ENCODE measurements at regions not wholly inside any gene's neighbourhood (a gene's known extent, or its start where the extent isn't known, plus 50 kb on each side); places are given as distances from the start of the nearest gene placed in this dataset.

DNA sequence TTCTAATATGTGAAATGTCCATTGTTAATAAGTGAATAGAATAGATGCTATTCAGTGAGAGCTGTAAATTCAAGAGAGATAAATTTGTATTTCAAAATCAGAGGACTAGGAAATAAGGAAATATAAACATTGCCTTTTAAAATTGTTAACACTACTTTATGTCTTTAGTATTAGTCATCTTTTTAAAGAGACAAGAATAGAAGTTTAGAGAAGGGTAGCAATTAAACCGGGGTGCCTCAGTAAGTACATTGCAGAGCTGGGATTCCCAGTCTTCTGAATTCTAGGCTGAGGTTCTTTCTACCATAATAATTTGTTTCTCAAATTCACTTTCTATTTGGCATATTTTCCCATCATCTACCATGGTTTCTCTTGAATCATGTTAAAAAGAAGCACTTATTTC is 498.6 kb downstream of the SLC16A7 start:
- TF ChIP-seq, protein P1, sequence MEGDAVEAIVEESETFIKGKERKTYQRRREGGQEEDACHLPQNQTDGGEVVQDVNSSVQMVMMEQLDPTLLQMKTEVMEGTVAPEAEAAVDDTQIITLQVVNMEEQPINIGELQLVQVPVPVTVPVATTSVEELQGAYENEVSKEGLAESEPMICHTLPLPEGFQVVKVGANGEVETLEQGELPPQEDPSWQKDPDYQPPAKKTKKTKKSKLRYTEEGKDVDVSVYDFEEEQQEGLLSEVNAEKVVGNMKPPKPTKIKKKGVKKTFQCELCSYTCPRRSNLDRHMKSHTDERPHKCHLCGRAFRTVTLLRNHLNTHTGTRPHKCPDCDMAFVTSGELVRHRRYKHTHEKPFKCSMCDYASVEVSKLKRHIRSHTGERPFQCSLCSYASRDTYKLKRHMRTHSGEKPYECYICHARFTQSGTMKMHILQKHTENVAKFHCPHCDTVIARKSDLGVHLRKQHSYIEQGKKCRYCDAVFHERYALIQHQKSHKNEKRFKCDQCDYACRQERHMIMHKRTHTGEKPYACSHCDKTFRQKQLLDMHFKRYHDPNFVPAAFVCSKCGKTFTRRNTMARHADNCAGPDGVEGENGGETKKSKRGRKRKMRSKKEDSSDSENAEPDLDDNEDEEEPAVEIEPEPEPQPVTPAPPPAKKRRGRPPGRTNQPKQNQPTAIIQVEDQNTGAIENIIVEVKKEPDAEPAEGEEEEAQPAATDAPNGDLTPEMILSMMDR (IDR thresholded peaks at IDR 0.05; ENCODE audit: poor library complexity, severe bottlenecking) = no peak
- TF ChIP-seq, protein P2, sequence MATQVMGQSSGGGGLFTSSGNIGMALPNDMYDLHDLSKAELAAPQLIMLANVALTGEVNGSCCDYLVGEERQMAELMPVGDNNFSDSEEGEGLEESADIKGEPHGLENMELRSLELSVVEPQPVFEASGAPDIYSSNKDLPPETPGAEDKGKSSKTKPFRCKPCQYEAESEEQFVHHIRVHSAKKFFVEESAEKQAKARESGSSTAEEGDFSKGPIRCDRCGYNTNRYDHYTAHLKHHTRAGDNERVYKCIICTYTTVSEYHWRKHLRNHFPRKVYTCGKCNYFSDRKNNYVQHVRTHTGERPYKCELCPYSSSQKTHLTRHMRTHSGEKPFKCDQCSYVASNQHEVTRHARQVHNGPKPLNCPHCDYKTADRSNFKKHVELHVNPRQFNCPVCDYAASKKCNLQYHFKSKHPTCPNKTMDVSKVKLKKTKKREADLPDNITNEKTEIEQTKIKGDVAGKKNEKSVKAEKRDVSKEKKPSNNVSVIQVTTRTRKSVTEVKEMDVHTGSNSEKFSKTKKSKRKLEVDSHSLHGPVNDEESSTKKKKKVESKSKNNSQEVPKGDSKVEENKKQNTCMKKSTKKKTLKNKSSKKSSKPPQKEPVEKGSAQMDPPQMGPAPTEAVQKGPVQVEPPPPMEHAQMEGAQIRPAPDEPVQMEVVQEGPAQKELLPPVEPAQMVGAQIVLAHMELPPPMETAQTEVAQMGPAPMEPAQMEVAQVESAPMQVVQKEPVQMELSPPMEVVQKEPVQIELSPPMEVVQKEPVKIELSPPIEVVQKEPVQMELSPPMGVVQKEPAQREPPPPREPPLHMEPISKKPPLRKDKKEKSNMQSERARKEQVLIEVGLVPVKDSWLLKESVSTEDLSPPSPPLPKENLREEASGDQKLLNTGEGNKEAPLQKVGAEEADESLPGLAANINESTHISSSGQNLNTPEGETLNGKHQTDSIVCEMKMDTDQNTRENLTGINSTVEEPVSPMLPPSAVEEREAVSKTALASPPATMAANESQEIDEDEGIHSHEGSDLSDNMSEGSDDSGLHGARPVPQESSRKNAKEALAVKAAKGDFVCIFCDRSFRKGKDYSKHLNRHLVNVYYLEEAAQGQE (IDR thresholded peaks at IDR 0.05; ENCODE audit: borderline replicate concordance) = no peak
- no peak for TF ChIP-seq POLR2AphosphoS5 (IDR thresholded peaks at IDR 0.05)
- TF ChIP-seq EZH2 (IDR thresholded peaks at IDR 0.05; ENCODE audit: borderline replicate concordance, insufficient read depth, low read length, poor library complexity, severe bottlenecking) = no peak
- no peak for TF ChIP-seq TAF1 (IDR thresholded peaks at IDR 0.05; ENCODE audit: low read depth)
- no peak for TF ChIP-seq EP300 (conservative IDR thresholded peaks at IDR 0.05; ENCODE audit: poor library complexity, severe bottlenecking)
- TF ChIP-seq SMC3 (conservative IDR thresholded peaks at IDR 0.05; ENCODE audit: poor library complexity) = no peak
- TF ChIP-seq RAD21 (conservative IDR thresholded peaks at IDR 0.05) = no peak

All from neural cell (in vitro differentiated cells).